ENCODE measurements at regions not wholly inside any gene's neighbourhood (a gene's known extent, or its start where the extent isn't known, plus 50 kb on each side); places are given as distances from the start of the nearest gene placed in this dataset.

- TF ChIP-seq POLR2AphosphoS2 (conservative IDR thresholded peaks at IDR 0.05; ENCODE audit: low read length) (no peak), MAFK (IDR thresholded peaks at IDR 0.05; ENCODE audit: partially characterized antibody) (no peak), MYC (IDR thresholded peaks at IDR 0.05; ENCODE audit: borderline replicate concordance, low read length) (no peak), RFX5 (IDR thresholded peaks at IDR 0.05) (no peak), CEBPB (IDR thresholded peaks at IDR 0.05) (no peak), SMC3 (IDR thresholded peaks at IDR 0.05) (no peak), HEYL (CRISPR knock-in tag; IDR thresholded peaks at IDR 0.05) (no peak), JUNB (IDR thresholded peaks at IDR 0.05) (no peak), ESRRA (IDR thresholded peaks at IDR 0.05; ENCODE audit: borderline replicate concordance, low read length) (no peak), MAZ (IDR thresholded peaks at IDR 0.05; ENCODE audit: borderline replicate concordance, low read depth, low read length) (no peak), SREBF2 (IDR thresholded peaks at IDR 0.05) (no peak), ATOH8 (CRISPR knock-in tag; IDR thresholded peaks at IDR 0.05; ENCODE audit: low read depth) (no peak), NR3C1 (IDR thresholded peaks at IDR 0.05) (no peak), USF2 (IDR thresholded peaks at IDR 0.05) (no peak), CHD2 (IDR thresholded peaks at IDR 0.05; ENCODE audit: low read length, partially characterized antibody) (no peak), MAX (IDR thresholded peaks at IDR 0.05) (no peak), CBX8 (IDR thresholded peaks at IDR 0.05) (no peak), REST (IDR thresholded peaks at IDR 0.05) (no peak)
- ChIA-PET CTCF (interaction anchor here (0.6 to 3.6 kb wide), 5 partner anchors 9 to 161 kb away, joined by 3 to 19 read pairs (median 7); no protein-coding TSS in a partner anchor), POLR2A (no interaction called here)
- WGBS (ENCODE audit: missing lambda C conversion rate): 81% methylated on average over 2 of the region's 2 CpGs
- DNase-seq (ENCODE audit: low read depth in 1 of 2, low spot score in 1 of 2): no peak
- Histone ChIP-seq H3K4me3 (no peak overlapping the region), H3K4me2 (no peak overlapping the region), H3K9me3 (peaks cover 20% of the 10 kb centered on the region), H3K27ac (no peak overlapping the region), H3K4me1 (no peaks in the 10 kb centered on the region)
- ATAC-seq: peak in 1 of 2 experiments; percentile 19; a peak in 1 of 6 replicates
- no peak for FAIRE-seq
These were observed 99.9 kb upstream of the ATL2 start for GRCh38 chr2:38477006-38477405.

GRCh38 chr2:38475567-38475881 is 98.5 kb upstream of the ATL2 start:
- Histone ChIP-seq H3K4me1 (no peaks in the 10 kb centered on the region), H3K4me2 (no peak overlapping the region), H3K27ac (no peak overlapping the region), H3K4me3 (no peak overlapping the region), H3K9me3 (peaks cover 10% of the 10 kb centered on the region)
- FAIRE-seq (no peak), ATAC-seq (no peak), DNase-seq (ENCODE audit: low read depth in 1 of 2, low spot score in 1 of 2) (no peak)
- ChIA-PET POLR2A (no interaction called here), CTCF (interaction anchor here (1.5 to 3.6 kb wide), 3 partner anchors 8 to 11 kb away, joined by 3 to 19 read pairs (median 7); no protein-coding TSS in a partner anchor)
- 82% methylated on average over 3 of the region's 3 CpGs for WGBS (ENCODE audit: missing lambda C conversion rate)
- TF ChIP-seq MAZ (IDR thresholded peaks at IDR 0.05; ENCODE audit: borderline replicate concordance, low read depth, low read length) (no peak), ZSCAN20 (CRISPR knock-in tag; IDR thresholded peaks at IDR 0.05) (no peak), CHD4 (IDR thresholded peaks at IDR 0.05; ENCODE audit: borderline replicate concordance) (no peak), TFCP2L1 (CRISPR knock-in tag; IDR thresholded peaks at IDR 0.05) (no peak), PBX3 (IDR thresholded peaks at IDR 0.05) (no peak), CHD2 (IDR thresholded peaks at IDR 0.05; ENCODE audit: low read length, partially characterized antibody) (no peak), HOXA7 (CRISPR knock-in tag; IDR thresholded peaks at IDR 0.05) (no peak), E2F6 (IDR thresholded peaks at IDR 0.05; ENCODE audit: borderline replicate concordance, low read depth) (no peak), PHF8 (IDR thresholded peaks at IDR 0.05; ENCODE audit: borderline replicate concordance, low read depth) (no peak), CBX2 (IDR thresholded peaks at IDR 0.05; ENCODE audit: borderline replicate concordance, low read depth) (no peak), SMC3 (IDR thresholded peaks at IDR 0.05) (no peak), MYC (IDR thresholded peaks at IDR 0.05; ENCODE audit: borderline replicate concordance, low read length) (no peak), BHLHE40 (IDR thresholded peaks at IDR 0.05; ENCODE audit: low read depth, low read length) (no peak), REST (IDR thresholded peaks at IDR 0.05) (no peak)

All from A549 (cell line).